GM19468 (cell line): ENCODE measurements at regions not wholly inside any gene's neighbourhood (a gene's known extent, or its start where the extent isn't known, plus 50 kb on each side); places are given as distances from the start of the nearest gene placed in this dataset.

Experiments used
- ATAC-seq: cut with Tn5 transposase; IDR thresholded peaks from one replicate; pipeline ENCODE4 v1.9.1; 2021; ENCODE audit warnings: mild to moderate bottlenecking, moderate library complexity, moderate number of reproducible peaks; ENCODE audit not compliant: unreplicated experiment; ENCODE audit errors: extremely low read depth

DNA sequence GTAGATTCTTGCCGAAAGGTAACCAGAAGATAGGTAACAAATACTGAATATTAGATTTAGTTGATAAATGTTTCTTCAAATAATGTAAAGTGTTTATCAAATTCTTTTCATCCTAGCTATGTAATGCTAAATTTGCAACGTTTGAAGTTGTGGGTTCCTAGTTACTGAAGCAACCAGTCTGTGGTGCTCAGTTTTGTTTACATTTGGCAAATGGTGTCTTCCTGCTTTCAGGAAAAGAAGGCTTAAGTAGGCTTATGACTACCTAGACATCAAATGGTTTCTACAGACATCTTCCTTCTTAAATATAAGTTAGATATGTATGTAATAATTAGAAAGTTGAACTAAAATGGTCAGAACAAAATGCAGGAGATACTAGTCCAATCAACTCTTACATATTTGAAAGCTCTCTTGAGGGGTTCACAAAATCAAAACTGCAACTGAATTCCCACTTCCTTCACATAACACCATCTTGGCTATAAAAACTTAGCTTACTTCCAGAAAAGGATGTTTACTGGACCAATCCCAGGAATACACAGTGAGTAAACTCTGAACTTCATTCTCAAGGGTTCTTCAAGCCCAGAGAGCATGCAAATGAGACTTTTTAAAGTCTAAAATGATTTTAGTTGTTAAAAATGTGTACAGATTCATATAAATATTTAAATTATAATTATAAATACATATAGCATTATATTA is 125.7 kb upstream of the ITGA1 start:
- no peak for ATAC-seq

DNA sequence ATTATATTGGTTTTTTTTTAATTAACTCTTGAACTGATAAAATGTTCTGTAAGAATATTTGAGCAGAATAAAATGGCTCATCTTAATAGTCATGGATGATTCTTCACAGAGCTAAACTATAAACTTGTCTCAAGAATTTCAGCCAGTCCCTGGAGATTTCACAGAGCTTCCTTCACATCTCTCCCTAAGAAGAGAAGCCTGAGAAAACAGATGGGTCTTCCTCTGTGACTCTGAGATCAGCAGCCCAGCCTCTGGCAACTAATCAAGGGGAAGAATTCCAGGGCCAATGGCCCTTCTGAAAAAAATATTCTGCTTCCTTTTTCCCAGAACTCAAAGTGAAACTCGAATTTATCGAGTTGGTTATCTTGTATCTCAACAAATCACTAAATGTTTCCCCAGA is 122.2 kb upstream of the ITGA1 start:
- no peak for ATAC-seq

DNA sequence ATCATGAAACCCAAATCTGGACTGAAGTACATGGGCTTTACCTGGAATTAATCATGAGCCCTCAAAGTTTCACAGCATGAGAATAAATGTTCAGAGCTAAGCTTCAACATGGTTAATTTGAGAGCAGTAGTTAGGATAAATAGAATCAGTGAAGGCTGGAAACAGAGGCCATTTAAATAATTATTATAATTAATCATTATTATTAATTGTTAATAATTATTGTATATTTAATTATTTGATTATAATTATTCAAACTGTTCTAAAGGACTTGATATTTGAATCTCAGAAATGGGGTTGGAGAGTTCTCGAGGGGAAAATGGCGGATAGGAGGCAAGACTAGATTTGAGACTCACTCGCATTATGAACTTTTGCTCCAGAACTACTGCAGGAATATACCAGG is 119.6 kb upstream of the ITGA1 start:
- ATAC-seq: no peak

DNA sequence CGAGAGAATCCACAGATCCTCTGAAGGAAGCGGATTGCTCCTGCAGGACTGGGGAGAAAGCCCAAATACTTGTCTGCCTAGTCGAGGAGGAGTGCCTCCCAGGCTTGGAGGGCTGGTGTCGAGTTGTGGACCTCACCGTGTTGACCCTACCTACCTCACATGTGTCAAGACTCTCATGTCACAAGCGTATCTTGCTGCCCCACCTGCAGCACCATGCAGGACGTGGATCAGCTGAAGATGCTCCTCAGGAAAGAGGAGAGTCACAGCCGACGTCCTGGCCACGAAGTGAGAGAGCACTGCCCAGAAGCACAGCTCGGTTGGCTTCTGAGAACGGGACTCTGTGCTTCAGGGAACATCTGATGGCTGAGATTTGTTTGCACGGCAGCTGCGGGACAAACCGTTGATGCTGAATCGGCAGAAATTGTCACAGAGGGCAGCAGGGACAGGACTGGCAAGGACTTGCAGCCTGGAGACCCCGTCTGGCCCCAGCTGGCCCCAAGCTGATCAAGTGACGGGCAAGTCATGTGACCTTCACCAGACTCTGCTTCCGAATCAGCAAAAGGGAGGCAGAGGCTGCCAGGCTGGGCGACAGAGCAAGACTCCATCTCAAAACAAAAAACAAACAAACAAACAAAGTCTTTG is 119.1 kb upstream of the ITGA1 start:
- no peak for ATAC-seq

GRCh38 chr5:52672459-52672858 is 115.3 kb upstream of the ITGA1 start:
- no peak for ATAC-seq

DNA sequence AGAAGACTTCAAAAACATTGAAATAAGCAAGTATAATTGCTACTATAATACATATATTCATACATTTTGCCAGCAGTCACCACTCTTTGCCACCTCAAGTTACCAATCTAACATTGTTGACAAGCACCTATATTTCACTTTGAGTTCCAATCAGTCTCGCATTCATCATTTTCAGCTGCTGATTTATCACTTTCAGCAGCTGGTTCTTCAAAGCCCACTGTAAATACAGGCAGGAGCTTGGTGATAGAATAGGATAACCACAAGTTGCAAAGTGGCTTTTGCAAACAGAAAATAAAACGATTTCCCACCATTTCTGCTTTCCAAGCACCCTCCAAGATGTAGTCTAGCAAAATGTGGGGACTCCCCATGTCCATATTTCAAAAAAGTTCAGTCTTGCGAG is 114.2 kb upstream of the ITGA1 start:
- ATAC-seq: no peak

DNA sequence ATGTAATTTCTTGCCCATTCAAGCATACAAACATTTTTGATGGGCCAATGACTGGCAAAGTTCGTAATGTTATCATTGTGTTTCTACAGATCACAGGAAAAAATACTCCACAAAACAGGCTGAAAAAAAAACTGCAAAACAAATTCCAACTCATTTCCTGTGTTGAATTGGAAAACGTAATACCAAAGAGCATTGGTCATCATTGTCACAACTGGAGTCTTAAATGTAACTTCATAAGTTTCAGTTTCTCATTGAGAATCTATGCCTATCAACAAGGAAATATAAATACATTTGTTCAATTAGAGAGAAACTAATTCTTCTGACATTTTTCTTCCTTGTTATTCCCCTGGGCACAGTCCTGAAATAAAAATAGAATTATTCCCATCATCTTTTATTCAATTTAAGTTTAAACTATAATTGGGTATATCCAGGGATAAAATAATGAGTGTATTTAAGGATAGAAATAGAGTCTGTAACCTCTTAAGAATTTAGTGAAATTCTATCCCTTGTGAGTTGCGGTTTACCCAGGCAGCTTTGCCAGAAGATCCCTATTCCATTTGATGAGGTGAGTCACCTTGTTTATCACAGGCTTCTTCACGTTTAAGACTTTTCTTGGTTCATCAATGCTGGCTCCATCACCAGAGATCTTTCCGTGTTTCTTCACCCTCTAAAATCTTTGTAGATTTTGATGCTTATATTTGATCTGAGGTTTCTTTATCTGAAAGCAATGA is 112.7 kb upstream of the ITGA1 start:
- ATAC-seq: no peak

DNA sequence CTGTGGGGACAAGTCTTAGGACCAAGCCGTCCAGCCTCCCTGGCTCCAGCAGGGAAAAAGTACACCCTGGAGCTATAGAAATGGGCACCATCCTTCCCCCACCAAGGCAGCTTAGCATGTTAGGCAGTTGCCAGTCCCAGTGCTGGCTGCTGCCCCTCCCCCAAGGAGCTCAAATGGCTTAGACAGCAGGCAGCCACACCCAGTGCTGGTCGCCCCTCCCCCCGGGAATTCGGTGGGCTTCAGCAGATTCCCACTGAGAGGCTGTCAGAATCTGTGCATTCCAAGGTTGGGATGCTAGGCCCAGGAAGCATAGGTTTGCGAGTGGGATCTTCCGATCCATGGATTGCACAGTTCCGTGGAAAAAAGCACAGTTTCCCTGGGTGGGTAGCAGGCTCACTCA is 105.2 kb upstream of the ITGA1 start:
- no peak for ATAC-seq

GRCh38 chr5:52684051-52684450 is 103.7 kb upstream of the ITGA1 start:
- ATAC-seq: no peak

DNA sequence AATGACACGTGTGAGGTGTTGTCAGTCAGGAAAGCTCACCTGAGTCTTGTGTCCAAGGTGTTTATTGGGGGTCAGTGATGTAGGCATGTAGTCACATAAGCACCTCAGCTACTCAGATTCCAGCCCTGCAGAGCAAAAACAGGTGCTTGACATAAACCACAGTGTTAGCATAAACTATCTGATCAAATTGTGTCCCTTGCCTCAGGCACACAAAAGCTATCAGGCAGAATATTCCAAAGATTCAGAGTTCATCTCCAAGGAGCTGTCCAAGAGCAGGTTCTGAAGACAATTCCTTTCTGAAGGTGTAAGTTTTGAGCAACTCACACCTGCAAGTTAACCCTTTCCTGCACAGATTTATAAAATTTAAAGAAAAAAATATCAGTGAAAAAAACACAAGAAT is 102.2 kb upstream of the ITGA1 start:
- ATAC-seq: no peak

GRCh38 chr5:52685971-52686370 is 101.7 kb upstream of the ITGA1 start:
- ATAC-seq: no peak

- ATAC-seq: no peak
Measured at GRCh38 chr5:52690236-52690768, 97.4 kb upstream of the ITGA1 start.

DNA sequence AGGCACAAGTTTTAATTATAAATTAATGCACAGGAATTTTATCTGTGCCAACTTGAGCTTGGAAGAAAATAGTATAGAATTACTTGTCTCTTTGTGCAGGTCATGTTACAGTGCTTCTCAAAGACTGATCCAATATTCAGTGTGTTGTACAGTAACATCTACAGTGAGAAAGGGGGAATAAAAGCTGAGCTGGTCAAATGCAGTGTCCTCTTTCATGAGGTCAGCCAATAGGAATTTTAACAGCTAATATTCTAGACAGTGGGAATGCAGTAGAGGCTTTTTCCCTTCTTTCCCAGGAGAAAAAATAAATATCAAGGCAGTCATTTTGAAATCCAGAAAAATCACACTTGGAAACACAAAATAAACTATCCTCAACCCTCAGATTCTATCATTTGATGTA is 95.7 kb upstream of the ITGA1 start:
- ATAC-seq: no peak

GRCh38 chr5:52692606-52693005 is 95.1 kb upstream of the ITGA1 start:
- no peak for ATAC-seq

- ATAC-seq: no peak
Measured at GRCh38 chr5:52693280-52693679, 94.4 kb upstream of the ITGA1 start.

DNA sequence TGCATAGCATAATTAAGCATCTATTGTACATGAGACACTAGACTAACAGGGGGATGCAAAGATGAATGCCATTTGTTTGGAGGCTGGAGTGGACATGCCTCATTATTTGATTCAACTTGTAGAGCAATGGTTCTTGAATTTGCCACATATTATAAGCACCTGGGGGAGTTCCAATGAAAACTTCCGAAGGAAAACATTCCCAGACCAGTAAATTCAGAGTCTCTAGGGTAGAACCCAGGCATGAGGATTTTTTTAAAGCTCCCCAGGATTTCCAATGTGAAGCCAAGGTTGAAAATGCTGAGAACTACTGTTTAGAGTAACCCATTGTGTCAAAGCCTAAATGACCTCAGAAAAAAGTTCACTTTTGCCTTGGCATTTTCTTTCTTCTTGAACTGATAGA is 93.9 kb upstream of the ITGA1 start:
- no peak for ATAC-seq

DNA sequence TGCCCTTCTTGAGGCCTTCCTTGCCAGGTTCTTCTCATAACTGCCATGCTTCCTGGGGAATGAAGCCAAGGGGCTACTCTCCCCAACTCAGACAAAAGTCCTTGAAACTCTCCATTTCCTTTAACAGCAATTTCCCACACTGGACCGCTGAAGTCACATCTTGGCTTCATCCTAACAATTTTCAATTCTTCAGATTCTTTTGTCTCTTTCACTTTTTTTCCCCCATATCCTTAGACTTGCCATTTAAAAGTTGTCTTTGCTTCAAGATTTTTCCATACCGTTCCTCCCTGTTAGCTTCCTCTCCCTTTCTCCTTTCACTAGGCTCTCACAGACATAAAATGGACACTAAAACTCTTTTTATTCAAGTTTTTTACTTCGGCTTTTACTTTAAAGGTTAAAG is 93.1 kb upstream of the ITGA1 start:
- no peak for ATAC-seq

DNA sequence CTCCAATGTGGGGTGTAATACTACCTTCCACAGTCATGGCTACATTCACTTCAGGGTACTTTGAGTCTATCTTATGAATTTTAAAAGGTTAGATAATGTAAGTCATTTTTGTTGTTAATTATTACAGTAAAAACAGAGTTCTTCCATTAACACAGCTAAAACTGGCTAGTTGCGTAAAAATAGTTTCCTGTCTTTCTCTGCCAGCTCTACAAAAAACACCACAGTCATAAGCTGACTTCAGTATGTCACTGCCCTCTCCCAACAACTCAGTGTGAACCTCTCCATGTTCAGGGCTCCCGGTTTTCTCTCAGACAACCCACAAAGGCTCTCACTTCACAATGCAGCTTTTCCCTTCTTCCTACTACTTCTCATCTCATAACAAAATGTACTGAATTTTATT is 84.8 kb upstream of the ITGA1 start:
- ATAC-seq: no peak

GRCh38 chr5:52703321-52703720 is 84.4 kb upstream of the ITGA1 start:
- no peak for ATAC-seq

DNA sequence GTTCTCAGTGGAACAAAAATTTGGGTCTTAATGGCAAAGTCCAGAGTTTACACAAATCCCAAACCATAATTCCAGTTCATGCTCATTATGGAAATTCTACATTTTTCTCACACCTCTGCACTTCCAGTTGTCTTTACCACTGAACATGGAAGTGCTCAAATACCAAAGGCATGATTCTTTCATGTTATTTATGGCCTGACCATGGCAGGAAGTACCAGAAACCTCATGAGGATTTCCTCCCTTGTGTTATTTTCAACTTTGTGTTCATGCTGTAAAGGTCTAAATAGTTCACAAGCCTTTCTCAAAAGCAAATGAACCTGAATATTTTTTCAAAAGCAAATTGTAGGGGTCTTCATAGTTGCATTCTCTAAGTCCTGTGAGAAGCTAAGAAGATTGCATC is 82.0 kb upstream of the ITGA1 start:
- no peak for ATAC-seq

DNA sequence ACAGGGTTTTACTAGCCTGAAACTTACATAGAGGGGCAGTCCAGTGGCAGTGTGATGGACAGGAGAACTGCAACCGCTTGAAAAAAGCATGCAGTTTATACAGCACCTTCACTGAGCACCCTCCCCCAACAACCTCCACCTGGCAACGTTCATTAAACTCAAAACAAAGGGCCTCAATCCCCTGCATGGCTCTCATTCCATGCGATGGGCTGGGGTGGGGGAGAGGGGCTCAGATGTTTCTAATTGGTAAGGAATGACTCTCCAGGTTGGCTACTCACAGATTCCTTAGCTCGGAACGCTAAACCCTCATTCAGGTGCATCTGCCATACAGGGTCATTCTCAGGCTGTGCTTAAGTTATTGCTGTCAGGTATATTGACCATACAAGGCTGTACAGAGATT is 80.9 kb upstream of the ITGA1 start:
- ATAC-seq: no peak
